TTC549 (cell line): ENCODE measurements at regions not wholly inside any gene's neighbourhood (a gene's known extent, or its start where the extent isn't known, plus 50 kb on each side); places are given as distances from the start of the nearest gene placed in this dataset.
A peak's percentile ranks its signal among the peaks of the same experiment; 100 is the strongest.
"Not testable (repeated sequence)": the region's sequence is repeated elsewhere in the genome, so short reads cannot be mapped to it uniquely, and the experiment has no call there.

Experiments used
- FAIRE-seq: peaks from 2 replicates; lab custom pipeline; 2012; peaks lifted over from hg19 to GRCh38; lab: Jason Lieb, UNC

DNA sequence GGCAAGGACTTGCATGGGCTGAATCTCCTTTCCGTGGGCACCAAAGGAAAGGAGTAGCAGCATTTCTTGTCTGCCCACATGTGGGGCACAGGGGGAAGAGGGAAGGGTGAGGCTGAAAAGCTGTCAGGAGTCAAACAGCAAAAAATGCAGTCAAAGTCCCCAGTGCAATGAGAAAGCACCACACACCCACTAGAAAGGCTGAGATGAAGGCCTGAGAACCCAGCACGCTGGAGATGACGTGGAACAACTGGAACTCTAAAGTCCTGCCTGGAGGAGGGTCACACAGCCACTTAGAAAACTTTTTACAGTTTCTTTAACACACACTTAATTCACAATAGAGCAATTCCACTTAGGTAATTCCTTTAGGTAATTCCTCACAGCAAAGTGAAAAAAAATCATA, 94.6 kb upstream of the IGFBPL1 start:
- FAIRE-seq: no peak

DNA sequence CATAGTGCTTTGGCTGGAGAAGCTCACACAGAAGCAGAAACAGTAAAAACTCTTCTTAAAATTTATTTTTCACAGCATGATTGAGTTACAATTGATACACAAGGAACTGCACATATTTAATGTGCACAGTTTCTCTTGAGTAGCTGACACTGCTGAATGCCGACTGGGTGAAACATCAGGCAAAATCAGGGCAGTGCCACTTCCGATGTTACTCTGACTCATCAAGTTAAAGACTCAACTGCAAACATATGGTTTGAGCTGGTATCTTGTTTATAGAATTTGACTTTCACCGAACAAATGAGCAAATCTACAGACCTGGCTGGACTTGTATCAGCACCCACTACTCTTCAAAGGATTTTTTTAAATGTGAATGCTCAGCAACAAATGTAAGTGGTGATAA, 92.0 kb upstream of the IGFBPL1 start:
- FAIRE-seq: not testable (repeated sequence)

DNA sequence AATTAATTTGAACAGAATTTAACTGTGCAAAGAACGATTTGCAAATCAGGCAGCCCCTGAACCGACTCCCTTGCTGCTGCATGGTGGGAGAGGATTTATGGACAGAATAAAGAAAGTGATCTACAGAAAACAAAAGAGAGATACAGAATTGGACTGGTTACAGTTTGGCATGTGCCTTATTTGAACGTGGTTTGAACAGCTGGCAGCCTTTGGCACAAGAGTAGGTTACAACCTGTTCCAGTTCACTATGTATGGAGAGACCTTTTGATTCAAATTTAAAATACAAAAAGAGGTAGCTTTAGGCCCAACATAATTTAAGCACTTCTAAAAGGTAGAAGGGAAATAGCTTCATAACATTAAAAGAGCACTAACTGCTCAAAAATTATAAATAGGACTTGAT, 90.8 kb upstream of the IGFBPL1 start:
- not testable (repeated sequence) for FAIRE-seq

DNA sequence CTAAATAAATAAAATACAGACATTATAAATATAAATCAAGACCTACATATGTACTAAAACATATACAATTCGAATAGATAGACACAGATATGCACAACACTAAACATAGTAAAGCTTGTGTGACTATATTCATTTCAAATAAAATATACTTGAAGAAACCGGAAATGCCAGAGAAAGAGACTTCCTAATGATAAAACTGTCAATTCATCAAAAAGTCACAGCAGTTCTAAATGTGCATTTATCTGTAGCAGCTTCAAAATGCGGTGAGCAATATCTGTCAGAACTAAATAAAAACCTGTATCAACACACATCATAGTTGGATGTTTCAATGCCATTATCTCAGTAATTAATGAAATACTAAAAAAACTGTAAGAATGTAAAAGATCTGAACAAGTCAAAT, 86.1 kb upstream of the IGFBPL1 start:
- FAIRE-seq: peak; percentile 42

DNA sequence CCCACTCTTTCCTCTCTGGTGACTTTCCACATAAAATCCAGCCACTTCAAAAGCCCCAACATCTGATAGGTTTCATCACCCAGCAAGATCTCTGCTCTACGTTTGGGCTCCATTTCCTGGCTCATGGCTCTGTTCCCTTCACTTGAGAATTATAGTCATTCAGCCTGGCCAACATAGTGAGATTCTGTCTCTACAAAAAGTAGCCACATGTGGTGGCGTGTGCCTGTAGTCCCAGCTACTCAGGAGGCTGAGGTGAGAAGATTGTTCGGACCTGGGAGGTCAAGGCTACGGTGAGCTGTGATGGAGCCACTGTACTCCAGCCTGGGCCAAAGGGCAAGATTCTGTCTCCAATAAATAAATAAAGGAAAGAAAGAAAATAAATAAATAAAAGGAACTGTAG, 83.3 kb upstream of the IGFBPL1 start:
- no peak for FAIRE-seq

DNA sequence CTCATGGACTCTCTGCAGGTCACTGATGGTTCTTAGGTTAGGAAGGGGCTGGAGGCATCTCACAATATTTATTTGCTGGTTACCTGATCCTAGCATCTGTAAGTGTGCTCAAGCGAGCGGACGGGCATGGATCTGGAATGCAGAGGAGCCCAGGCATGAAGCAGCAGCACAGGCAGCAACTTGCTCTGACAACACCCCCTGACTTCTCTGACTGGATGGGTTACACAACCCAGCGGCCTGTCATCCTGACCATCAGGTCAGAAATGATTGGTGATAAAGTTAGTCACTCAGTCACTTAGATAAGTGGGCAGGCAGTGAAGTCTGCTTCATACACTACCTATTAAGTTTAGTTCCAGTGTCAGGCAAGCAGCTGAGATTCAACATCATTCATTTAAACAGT, 75.9 kb upstream of the IGFBPL1 start:
- FAIRE-seq: not testable (repeated sequence)

DNA sequence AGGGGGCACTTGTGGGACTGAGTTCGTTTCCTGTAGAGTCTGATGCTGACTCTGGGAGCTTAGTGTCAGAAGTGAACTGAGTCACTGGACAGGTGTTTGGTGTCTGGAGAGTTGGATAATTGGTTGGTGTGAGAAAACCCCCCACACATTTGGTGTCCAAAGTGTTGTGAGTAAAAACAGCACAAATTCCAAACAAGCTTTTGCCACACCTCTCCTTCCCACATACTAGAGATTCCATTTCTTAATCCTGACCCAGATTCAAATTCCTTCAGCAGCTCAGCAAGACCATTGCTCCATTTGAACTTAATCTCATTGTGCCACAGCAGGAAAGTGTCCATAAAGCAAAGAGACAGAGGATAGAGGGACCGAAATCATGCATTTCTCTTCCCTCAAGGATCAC, 74.3 kb upstream of the IGFBPL1 start:
- not testable (repeated sequence) for FAIRE-seq

DNA sequence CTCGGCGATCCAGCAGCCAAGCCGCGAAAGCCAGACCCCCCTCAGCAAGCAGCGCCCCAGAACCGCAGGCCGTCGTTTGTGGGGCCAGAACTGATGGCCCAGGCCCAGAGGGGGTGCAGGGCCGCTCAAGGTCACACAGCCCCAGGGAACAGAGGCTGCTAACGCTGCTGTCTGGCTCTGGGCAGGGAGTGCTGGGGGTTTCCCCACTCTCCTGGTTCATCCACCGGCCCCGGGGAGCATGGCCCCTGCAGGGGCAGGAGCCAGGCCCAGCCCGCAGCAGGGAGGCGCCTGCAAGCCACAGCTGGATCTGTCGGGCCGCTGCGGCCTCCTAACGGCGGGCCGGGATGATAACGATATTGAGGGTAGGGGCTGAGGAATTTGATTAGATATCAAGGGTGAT, 64.8 kb upstream of the IGFBPL1 start:
- no peak for FAIRE-seq

DNA sequence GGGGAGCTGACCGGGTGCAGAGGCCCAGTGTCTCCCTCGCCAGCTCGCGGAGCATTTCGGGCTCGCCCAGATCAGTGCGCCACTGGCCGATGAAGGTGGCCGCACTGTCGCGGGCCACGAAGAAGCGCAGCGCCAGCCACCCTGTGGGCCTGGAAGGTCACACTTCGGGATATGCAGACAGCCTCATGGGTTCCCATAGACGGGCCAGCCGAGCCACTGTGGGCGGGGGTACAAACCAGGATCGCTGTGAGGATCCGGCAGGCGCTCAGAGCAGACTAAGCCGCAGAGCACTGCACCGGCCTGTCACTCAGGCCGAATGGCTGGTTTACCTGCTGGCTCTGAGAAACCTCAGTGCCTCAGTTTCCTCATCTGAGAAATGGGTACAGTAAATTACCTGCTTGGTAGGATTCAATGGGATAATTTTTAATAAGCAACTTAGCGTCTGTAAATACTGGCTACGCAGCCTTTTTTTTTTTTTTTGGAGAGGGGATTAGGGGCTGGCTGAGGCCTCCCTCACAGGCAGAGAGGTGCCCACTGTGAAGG, 64.0 kb upstream of the IGFBPL1 start:
- no peak for FAIRE-seq

DNA sequence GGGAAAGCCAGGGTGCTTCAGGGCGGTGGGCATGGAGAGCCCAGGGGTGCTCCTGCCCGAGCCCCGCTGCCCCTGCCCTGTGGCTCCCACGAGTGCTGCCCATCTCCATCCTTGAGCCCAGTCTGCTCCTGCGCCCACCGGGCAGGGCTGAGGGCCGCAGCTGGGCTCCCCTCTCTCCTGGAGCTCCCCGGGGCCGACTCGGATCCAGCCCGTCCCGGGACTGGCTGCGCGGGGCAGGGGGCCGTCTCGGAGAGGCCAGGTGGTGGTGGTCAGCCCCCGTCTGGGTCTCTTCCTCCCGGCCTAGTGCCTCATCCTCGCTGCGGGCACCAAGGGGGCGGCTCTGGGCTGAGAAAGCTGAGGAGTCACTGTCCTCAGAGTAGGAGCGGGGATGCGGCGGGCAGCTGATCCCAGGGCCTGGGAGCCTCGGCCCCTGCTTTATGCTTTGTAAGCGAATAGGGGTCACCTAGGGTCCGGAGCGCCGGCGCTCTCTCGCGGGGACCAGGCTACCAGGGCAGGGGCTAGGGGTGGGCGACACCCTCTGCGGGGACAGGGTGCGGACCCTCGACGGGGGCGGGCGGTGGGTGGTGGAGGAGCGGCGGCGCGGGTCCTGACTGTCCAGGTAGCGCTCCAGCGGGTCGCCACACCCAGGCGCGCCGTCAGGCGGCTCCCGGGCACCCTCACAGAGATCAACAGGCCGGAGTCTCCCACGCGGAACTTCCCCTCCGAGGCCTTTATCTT, 63.3 kb upstream of the IGFBPL1 start:
- not testable (repeated sequence) for FAIRE-seq

DNA sequence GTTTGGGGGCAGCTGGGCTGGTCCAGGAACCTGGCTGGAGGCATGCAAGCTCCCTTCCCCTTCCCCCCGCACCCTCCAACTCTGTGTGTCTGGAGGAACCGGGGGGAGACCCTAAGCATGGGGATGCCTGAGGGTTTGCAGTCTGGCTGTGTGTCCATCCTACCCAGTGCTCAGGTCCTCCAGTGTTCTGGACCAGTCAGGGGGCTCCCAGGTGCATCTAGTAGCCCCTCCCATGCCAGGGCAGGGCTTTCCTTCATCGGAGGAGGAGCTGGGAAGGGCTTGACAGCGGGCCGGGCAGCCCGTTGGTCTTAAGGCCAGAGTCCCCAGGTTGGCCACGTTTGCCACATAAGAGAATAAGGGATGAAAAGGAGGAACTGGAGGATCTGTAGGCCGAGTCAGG, 62.6 kb upstream of the IGFBPL1 start:
- FAIRE-seq: no peak

DNA sequence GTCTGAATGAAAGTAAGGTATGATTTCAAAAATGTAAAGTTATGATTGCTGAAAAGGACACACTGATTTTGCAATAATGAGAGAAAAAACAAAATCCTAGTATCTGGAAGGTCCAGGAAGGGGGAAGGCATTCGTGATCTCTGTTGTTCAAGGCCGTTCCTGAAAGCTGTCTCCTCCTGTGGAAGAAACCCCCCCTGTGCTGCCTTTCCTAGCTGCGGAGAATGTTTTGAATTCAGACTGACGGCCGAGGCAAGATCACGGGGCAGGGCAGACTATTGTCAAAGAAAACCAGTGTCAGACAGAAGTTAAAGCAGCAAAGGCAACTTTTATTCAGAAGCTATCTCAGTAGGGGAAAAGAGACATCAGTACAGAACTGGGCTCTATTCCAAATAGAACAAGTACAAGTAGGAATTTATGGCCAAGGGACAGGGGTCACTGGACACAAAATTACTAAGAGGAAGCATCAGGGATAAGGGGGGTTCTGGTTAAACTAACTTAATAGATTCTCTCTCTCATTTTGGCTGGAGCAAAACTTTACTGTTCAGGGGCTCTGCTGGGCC, 61.9 kb upstream of the IGFBPL1 start:
- FAIRE-seq: no peak

DNA sequence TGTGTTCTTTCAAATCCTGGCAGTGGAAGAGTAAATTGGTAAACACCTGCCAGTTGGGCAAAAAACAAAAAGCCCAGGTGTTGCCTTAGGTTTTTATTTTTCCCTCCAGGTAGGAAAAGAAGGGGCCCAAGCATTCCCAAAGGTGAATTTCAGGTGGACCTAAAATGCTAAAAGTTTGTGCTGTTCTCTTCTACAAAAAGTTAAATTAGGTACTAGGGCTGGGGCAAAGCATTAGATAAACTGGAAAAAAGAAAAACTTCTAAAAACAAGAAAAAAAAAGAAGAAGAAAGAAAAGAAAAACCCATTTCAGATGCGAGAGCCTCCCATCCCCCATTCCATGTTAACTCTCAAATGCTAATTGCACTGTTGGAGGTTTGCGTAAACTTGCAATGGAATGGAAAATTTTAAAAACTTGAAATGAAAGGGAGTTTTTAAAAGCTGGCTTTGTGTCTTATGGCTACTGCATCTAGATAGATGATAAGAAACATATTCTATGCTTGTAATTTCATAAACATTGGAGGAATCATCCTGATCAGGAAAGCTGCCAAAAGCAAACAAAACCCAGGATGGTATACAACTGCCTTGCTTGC, 59.9 kb upstream of the IGFBPL1 start:
- FAIRE-seq: not testable (repeated sequence)

DNA sequence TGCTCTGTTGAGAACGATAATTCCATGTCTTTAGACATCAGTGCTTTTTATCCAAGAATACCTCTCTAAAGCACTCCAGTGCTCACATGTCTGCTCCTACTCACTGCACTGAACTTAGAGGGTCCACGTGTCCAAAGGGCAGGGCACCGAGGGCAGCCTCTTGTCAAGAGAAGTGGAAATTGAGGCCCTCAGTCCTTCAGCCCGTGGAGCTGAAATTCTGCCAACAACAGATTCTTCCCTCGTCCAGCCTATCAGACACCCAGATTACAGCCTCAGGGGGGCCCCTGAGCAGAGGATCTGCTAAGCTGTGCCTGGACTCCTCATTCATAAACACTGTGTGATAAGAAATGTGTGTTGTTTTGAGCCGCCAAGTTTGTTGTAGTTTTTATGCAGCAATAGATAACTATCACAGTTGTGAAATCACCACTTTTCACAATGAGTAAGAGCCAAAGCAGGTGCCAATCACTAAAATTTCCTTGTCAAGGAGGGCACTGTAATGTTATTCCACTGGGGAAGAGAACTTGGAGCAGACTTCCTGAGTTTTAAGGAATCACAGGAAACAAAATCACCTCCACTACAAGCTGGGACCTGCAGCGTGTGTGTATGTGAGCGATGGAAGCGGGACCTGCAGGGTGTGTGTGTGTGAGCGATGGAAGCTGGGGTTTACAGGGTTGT, 58.8 kb upstream of the IGFBPL1 start:
- FAIRE-seq: no peak

DNA sequence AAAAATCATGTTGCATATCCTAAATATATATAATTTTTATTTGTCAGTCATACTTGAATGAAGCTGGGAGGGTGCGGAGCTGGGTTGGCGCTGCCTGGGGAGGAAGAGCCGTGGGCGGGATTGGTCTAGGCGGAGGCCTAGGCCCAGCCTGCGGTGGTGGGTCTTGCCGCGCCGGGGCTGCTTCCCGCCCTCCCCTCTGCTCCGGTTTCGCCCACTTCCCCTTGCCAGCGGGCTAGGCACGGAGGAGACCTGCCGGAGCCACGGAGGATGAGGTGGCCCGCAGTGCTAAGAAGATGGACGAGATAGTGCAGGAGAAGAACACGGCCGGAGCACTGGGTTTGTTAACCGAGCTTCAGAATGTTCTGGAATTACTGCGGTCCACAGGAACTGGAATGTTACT, 54.0 kb upstream of the IGFBPL1 start:
- FAIRE-seq: no peak

DNA sequence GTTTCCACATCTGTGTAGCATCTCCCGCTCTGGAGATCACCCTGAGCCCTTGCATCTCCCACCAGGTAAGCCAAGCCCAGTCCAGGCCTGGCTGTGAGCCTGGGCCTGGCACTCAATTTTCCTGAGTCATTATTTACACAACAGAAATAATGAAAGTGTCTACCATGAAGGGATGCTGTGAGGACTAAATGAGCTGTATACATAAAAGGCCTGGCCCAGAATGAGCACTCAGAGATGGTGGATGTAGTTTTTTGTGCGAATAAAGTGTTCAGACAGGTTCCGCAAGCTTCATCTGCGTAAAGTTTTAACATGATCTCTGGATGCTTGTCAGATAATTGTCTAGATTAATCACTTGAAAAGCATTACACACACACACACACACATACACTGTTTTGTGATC, 50.2 kb upstream of the IGFBPL1 start:
- FAIRE-seq: not testable (repeated sequence)
